Stimulated activated CD4-positive, alpha-beta T cell treated with anti-CD3 and anti-CD28 coated beads, TNF-alpha, amount 100 ng/mL, for 48 hours (primary cell): ENCODE measurements at regions not wholly inside any gene's neighbourhood (a gene's known extent, or its start where the extent isn't known, plus 50 kb on each side); places are given as distances from the start of the nearest gene placed in this dataset.

Experiments used
- DNase-seq, 3 donors: peaks; one replicate each; pipeline ENCODE4 v3.0.0-alpha.2; 2020; ENCODE audit warnings: low read depth in 3 of 3

DNA sequence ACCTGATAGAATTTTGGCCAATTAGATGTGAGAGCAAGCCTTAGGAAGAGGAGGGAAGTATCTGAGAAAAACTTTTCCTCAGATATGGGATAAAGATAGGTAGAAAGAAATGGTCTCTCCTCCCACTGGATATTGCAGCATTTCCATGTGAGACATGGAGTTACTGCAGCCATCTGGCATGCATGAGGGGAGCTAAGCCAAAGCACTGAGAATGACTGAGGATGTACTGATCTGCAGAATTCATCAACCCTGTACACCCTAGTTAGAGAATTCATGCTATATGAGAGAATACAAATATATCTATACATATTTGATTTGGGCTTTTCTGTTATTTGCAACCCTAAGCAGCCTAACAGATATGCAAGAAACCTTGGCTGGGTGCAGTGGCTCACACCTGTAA lies 52.5 kb upstream of the RPL34 start:
- DNase-seq = no peak

DNA sequence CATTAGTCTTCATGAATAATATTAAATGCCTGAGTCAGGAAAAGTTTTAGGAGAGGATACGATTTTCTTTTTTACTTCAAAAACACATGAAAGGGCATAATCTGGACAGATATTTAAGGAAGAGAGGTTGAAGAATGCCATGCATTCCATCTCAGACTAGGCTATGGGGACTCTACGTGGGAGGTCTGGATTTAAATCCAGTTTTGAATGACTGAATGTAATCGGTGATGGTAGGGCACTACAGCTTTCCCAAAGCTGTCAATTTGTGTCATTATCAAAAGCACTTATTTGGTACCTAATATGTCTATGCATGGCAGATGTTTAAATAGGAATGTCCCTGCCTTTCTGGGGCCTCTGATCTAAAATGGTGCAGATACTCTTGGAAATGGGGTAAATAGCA lies 59.3 kb upstream of the RPL34 start:
- DNase-seq = no peak

DNA sequence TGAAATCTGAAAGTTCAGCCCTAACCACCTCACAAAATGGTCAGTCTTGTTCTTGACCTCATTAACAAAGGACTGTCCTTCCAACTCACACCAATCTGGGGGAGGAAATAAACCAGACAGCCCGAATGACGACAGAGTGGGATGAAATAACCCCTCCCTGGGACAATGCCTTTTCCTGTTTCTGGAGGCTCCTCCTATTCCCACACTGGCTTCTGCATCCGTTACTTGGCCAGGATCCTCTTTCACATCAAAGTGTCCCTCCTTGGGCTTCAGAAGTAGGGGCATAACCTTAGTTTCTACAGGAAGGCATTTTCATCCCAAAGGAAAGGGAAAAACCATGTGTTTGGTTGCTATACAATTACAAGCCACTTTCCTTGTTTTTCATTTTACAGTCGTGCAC lies 59.8 kb upstream of the RPL34 start:
- DNase-seq = no peak

DNA sequence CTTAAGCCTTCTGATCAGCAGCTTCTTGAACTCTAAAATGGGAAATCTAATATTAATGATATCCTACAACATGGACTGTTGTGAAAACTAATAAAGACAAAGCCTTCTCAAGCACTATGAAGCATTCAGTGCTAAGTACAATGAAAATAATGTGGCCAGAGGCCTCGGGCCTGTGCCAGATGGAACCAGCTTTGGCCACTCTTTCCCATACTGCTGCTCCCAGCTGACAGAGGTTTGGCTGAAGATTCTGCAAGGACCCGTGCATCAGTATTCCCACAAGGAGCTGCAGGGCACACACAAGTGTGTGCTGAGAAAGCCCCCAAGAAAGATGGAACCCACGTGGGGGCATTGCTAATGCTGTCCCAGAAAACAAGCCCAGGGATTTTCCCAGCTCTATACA lies 60.5 kb upstream of the RPL34 start:
- no peak for DNase-seq

DNA sequence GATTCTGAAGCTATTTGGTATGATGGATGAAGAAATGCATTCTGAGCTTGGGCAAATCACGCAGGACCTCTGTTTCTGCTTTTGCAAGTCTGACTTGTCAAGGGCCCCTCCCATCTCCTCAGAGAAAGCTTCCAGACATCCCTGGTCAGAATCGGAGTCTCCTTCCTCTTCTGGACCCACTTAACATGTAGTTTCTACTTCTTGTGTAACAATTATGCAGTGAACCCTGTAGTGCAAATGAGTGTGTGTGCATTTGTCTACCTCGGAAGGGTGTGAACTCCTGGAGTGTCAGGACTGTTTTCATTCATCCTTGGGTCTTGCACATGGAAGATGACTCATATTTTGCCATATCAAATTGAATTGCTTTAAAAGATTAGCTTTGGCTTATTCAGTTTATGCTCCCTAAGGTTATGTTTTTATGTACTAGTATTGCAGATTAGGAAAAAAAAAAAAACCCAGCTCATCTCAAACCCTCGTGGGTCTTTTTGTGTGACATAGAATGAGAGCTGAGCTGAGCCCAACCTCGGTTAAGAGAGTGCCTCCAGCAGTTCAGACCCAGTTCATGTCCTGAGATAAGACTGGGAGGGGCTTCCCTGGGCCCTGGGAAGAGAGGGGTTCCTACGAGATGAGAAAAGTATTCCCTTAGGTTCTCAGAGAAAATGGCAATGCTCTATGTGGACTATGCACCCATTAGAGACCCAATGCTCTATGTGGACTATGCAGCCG lies 61.1 kb upstream of the RPL34 start:
- no peak for DNase-seq

DNA sequence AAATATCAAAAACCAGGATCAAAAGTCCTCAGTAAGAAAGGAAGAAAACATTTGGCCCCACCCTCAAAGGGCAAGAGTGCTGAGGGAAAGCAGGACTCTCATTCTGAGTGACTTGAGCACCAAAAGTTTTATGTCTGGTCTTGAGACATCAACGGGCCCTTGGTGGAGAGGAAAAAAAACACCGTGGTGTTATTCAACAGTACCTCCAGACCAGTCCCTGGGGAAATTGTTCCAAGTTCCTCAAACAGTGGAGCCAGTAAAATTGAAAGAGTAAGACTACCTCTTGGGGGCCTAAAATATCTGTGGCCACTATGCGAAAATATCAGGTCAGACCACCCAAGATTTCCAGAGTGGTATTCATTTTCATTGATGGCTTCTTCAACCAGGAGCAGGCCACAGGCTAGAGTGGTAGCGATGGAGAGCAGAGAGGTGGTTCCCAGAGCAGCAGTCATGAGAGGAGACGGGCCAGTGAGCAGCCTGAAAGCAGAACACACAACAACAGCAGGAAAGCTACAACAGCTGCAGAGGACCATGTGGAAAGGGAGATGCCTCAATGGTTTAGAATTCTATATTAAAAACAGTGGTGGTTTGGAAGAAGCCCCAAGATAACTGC lies 63.7 kb upstream of the RPL34 start:
- DNase-seq = no peak

DNA sequence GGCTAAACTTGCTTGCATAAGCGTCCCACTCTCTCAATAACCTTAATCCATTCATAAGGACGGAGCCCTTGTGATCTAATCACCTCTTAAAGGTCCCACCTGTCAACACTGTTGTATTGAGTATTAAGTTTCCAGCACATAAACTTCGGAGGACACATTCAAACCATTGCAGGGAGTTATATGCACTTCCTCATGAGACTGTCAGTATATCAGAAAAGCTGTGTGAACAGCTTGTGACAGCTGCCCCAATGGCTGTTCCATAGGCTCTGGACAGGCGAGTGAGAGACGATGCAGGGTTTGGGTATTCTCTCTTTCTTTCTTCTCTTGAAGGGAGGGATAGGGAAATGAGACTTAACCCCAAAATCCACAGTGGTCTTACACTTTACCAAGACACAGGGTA lies 64.2 kb upstream of the RPL34 start:
- DNase-seq = no peak

DNA sequence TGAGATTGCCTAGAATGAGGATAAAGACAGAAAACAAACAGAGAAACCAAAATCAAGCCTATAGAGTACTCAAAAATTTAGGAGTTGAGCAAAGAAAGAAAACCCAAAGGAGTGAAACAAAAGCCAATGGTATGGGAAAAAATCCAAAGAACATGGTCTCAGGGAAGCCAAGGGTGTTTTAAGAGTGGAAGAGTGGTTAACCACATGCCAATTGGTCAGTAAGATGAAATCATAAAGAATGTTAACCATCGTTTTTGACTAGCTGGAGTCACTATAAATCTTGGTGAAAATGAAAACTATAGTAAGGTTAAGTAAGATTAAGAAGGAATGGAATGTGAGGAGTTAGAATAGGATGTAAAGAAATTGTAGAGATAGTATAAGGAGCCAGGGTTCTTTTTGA lies 64.7 kb upstream of the RPL34 start:
- DNase-seq = no peak

DNA sequence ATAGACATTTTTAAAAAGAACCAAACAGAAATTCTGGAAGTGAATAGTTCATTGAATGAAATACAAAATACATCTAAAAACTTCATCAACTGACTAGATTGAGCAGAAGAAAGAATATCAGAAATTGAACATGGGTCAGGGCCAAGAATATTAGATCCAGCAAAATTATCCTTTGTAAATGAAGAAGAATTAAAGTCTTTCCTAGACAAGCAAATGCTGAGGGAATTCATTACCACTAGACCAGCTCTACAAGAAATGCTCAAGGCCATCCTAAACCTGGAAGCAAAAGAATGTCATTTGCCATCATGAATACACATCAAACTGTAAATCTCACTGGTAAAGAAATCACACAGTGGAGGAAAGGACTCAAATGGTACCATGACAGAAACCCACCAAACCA lies 72.7 kb upstream of the RPL34 start:
- DNase-seq = no peak

DNA sequence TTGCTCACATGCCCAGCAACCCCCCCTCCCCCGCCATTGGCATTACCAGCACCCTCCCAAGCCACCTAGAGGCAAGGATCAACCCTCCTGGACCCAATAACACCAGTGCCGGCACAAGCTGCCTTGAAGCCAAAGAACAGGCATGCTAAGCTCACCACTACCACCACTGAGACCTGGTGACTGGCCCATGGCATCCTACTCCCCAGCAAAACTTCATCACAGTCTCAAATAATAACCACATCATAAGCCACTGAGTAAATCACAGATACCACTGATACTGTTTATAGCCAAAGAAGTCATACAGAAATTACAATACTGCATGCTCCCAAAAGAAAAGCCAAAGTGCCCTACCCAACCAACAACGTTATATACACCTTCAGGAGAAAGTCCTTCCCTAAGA lies 73.6 kb upstream of the RPL34 start:
- no peak for DNase-seq

DNA sequence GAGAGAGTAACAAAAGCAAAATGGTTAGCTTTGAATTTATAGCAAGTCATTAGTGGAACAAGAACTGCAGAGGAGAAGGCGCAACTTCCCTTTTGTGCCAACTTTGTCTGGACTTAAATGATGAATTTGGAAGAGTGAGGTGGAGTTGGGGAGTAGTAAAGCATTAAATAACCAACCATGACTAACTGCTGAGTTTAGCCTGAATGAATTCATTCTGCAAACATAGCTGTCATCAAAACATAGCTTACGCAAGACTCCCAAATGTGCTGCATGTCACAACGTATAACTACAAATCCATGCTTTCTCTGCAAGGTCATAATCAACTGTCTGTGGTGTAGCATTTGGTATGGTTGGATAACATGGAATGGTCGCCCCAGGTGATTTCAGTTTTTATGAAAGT lies 75.9 kb upstream of the RPL34 start:
- DNase-seq = no peak

DNA sequence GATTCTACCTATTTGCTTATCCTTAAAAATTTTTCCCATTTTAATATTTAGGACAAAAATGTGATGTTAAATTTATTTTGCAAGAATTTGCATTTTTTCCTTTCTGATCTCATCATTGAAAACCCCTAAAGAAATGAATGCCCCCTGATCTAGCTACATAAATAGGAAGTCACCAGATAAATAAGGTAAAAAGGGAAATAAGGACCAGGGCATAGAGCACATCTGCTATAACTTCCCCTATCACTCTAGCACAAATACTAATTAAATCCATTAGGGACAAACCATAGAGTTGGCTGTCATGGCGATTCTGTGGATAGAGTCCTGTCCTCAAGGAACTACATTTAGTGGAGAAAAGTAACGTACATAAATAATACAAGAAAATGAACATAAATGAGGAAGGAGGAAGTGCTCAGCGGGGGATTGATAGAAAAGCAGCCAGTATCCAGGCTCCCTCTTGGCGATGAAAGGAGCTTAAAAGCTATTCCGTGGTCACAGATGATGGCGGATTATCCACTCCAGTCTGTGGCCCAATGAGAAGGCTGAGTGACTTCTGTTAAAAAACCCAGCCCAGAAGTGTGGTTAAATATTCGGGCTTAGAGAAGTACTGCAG lies 76.9 kb upstream of the RPL34 start:
- no peak for DNase-seq

DNA sequence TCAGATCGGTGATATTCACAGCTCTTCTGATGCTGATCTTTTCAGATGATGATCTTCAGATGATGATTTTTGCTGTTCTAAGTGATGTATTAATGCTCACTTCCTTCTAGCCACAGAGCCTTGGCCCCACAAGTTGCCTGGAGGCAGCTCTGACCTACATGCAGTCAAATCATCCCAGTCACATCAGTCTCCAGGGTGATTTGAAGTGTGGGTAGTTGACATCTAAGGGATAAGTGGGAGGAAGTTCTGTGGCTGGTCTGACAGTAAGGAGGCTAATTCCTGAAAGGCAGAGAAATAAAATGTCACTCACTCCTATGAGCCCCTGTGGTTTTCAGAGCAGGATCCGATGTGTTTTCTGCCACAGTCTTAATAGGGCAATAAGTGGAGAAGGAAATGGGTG lies 79.8 kb upstream of the RPL34 start:
- DNase-seq = no peak

DNA sequence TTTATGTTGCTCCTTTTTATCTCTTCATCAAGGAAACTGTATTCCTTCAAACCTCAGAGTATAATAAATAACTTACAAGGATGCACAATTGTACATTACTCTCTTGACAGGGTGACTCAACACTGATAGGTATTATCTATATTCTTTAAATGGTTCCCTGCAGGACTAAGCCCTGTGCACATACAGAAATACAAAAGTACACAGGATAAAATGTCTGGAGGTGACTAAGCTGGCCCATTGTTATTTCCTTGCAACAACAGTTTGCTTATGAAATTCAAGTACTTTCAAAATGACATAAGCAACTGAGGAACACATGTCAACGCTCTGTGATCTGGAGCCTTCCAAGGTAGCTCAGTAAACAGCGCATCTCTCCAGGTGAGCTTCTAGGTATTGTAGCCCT lies 83.8 kb upstream of the RPL34 start:
- DNase-seq = no peak

DNA sequence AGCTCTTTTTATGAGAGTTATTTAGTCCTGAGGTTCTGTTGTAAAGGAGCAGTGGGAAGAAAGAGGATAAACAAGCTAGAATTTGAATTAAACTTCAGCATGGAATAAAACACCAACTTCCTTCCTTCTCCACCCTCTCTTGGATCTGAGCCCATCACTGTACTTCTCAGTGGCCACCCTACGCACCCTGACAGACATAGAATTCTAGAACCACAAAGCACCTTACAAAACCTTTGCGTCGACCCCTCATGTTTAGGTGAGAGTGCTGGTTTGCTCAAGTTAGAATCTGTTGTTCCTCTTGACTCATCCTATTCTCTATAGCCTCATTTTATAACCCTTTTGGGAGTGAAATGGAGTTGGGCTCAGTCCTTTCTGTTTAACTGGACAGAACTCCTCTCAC lies 84.6 kb upstream of the RPL34 start:
- DNase-seq = no peak

DNA sequence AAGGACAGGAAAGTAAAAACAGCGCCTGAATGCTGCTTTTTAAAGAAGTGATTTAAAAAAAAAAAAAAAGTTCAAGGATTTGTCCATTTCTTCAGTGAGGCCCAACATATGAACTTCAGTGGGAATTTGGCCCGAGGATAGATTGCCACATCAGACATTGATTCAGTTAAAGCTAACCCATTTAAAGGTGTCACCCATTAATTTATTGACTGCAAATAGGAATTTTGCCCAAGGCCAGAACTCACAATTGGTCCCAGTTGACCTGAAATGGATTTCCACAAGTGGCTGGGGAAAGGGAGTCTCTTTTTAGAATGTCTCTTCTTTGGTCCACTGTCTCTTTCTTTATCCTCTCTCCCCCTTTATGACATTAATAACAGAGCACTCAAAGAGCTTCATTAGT lies 86.5 kb upstream of the RPL34 start:
- DNase-seq = no peak

DNA sequence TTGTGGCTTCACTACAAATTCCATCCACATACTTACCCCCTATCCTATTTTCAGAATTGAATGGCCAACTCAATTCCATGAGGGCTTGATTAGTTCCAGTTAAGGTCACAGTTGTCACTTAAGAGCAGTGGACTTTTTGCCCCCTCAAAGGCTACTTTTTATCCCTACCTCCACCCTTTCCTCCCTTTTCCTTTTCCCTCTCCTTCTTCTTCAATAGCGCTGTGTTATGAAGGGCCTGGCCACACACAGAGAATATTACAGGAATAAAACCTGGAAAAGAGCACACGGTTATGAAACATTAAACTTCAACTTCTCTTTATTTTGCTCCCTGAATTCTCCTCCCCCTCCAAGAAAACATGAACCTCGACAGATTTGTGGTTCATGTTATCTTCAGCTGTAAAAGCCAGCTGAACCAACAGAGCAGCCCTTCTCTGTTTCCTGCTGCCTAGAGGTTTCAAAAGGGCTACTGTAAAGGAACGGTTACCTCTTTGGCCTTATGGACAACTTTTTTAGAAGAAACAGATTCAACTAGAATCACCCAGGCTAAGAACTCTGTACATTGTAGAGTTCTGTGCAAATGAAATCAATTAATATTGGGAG lies 87.0 kb upstream of the RPL34 start:
- no peak for DNase-seq

DNA sequence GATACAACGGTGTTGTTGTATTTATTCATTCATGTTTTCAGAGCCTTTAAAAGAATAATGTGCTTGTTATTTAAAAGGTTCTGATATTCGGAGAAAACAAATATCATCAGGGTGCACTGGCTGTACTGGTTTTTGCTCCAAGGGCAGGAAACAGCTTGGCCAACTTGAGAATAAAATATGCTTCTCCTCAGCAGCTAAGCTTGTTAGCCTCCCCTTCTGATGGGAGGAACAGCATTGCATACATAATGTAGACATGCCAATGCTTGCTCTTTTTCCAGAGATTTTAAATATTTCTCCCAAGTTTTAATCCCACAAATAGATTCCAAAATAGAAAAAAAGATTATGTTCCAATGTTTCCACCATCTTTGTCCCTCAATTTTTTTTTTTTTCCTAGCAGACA lies 87.6 kb upstream of the RPL34 start:
- no peak for DNase-seq

DNA sequence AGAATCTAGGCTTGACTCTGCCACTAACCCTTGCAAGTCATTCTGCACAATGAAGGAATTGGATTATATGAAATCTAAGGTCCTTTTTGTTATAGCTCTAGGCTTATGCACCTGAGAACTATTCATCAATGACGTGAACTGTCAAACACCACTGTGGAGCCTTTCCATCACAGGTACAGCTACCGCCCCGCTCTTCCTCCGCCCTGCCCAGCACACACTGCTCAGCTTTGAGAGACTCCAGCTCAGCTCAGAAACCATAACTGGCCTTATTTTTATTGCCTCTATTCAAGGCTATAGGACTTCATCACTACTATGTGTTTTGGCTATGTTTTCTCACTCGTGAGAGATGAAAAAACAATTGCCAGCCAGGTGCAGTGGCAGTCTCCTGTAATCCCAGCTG lies 88.2 kb upstream of the RPL34 start:
- DNase-seq = no peak

DNA sequence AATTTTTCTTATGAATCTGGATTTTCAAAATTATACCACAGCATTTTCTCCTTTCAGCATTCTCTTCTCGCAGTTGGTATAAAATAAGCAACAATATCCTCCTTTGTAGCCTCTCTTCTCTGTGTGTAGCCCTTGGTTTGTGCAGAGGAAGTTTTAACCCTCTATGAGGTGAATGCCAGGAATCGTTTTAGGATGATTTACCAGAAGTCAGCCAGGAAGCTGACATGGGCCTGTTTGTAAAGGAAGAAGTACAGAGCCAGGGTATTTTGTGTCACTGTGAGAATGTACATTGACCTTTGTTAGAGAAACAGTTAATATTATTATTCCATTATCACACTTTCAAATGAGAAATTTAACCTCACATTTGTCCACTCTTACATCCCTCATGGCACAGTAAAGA lies 88.9 kb upstream of the RPL34 start:
- no peak for DNase-seq

DNA sequence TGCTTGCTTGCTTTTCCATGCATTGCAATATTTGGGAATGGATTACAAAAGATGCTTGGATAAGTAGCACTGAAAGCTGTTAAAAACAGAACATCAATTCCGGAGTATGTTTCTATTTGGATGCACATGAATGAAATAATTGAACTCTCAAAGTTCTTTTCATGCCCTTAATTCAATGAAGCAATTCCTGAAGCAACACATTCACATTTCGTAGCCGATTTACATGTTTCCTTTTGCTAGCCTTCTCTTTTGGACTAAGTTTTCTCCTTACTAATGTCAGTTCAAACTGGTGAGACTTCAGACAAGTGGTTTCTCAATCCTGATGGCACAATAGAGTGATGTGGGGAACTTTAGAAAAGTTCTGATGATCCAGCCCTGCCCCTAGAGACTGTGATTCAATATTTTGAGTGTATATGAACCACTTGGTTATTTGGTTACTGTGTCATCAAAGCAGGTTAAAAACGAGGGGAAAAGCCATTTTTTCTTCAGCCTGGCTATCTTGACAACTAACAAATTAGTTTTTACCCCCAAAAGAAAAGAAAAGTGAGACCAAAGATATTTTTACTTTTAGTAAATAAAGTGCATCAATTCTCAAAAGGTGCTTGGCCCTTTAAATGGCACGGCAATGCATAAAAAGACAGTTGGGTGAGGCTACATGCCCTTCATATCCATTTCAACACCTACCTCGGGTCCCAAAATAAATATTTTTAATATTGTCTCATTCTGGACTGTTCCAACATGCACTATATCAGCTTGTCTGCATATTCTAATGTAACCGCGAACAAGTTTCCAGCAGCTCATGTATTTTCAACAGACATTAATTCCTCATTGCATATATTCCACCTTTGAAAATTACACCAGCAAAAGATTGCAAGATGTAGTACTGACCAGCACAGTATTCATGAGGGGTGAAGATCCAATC lies 90.1 kb upstream of the RPL34 start:
- no peak for DNase-seq

DNA sequence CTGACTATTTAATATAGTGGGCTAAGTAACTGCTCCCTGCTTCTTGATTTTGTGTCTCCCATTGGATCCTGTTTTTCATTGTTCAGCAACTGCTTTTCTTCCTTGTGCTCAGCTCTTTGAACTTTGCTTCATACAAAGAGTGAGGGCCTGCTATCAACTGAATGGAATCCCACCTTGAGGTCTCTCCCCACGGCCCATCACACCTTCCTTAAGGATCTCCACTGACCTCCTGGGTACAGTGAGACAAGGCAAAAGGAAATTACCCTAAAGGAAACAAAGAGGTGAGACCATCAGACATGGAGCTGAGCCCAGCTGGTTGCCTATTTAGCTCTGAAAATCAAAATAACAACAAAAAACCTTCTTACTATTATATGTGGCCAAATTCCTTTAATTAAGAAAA lies 91.3 kb upstream of the RPL34 start:
- no peak for DNase-seq
